ENCODE measurements at regions not wholly inside any gene's neighbourhood (a gene's known extent, or its start where the extent isn't known, plus 50 kb on each side); places are given as distances from the start of the nearest gene placed in this dataset.

- ChIA-PET POLR2A (no interaction called here), CTCF (interaction anchor here (0.6 kb wide), 2 partner anchors 29 to 484 kb away, joined by 3 to 4 read pairs; no protein-coding TSS in a partner anchor)
- Mint-ChIP-seq H3K36me3 (ENCODE audit: low read depth) (no peaks in the 10 kb centered on the region), H3K27me3 (no peaks in the 10 kb centered on the region), H3K4me1 (no peaks in the 10 kb centered on the region), H3K4me3 (no peak overlapping the region), H3K9me3 (ENCODE audit: low read depth) (no peaks in the 10 kb centered on the region), H3K27ac (no peak overlapping the region)
- intact Hi-C loops (cut with DNase I, micrococcal nuclease): no loop called here
- no peak for DNase-seq
- no peak for ATAC-seq
These were observed 420.3 kb upstream of the NRSN1 start for GRCh38 chr6:23705697-23706096.

DNA sequence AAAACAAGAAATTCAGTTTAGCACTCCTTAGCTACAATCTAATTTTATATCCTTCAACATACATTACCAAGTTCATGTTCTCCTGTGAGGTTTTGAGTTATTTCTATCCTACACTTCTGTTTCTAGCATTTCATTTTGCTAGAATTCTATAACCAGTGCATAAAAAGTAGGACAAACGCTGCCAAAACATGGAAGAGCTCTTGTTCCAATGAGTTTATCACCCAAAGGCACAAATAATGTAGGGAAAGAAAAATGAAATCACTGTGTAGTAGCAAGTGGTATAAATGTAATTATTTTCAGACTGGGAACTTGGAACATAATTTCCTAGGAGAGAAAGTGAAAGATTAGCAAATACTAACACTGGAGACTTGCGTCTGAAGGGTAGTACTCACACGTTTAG, 413.3 kb upstream of the NRSN1 start:
- Mint-ChIP-seq H3K4me1 (no peaks in the 10 kb centered on the region), H3K4me3 (no peak overlapping the region), H3K27me3 (no peaks in the 10 kb centered on the region), H3K27ac (no peak overlapping the region), H3K36me3 (ENCODE audit: low read depth) (no peaks in the 10 kb centered on the region), H3K9me3 (ENCODE audit: low read depth) (no peaks in the 10 kb centered on the region)
- ChIA-PET POLR2A (no interaction called here), CTCF (no interaction called here)
- intact Hi-C loops (cut with DNase I, micrococcal nuclease): no loop called here
- ATAC-seq: no peak
- DNase-seq: no peak

DNA sequence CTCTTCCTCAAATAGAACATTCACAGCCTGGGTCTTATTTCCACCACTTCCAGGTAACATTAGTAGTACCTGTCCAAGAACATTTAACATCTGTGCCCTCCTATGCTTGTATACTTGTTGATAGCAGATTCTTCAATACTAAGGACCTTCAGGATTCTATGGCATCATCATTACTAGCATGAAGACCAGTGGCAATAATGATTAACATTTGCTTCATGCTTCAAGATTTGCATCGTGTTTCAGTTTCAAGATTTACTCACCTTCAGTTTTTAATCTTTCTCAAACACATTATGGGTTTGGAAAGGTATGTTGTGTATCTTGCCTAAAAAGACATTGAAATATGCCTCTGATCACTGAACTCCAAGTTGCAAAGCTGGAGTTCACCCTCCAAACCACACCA, 412.8 kb upstream of the NRSN1 start:
- POLR2A ChIA-PET: no interaction called here
- no peaks in the 10 kb centered on the region for H3K27me3 Mint-ChIP-seq
- no peaks in the 10 kb centered on the region for H3K4me1 Mint-ChIP-seq
- CTCF ChIA-PET: no interaction called here
- DNase-seq: no peak
- H3K4me3 Mint-ChIP-seq: no peak overlapping the region
- ATAC-seq: no peak
- no peaks in the 10 kb centered on the region for H3K36me3 Mint-ChIP-seq (ENCODE audit: low read depth)
- no peak overlapping the region for H3K27ac Mint-ChIP-seq
- intact Hi-C loops (cut with DNase I, micrococcal nuclease): no loop called here
- H3K9me3 Mint-ChIP-seq (ENCODE audit: low read depth): no peaks in the 10 kb centered on the region

DNA sequence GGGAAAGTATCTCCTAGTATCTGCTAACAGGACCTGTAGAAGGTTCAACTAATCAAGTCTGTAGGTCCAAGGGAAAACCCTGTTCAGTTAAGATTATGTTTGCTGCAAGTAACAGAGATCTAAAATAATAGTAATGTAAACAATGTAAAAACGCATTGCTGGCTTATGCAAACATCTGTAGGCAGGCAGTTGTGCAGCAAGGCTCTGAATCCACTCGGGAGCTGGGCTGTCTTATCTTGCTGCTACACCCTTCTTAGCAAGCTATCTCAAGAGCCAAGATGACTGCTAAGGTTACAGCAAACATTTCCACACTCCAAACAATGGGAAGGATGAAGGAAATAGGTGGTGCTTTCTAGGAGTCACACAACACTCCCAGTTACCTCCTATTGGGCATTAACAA, 397.3 kb upstream of the NRSN1 start:
- intact Hi-C loops (cut with DNase I, micrococcal nuclease): no loop called here
- POLR2A ChIA-PET: no interaction called here
- CTCF ChIA-PET: no interaction called here
- no peaks in the 10 kb centered on the region for H3K4me1 Mint-ChIP-seq
- H3K36me3 Mint-ChIP-seq (ENCODE audit: low read depth): no peaks in the 10 kb centered on the region
- DNase-seq (no peak), ATAC-seq (no peak)
- no peaks in the 10 kb centered on the region for H3K9me3 Mint-ChIP-seq (ENCODE audit: low read depth)
- H3K27me3 Mint-ChIP-seq: no peaks in the 10 kb centered on the region
- no peak overlapping the region for H3K27ac Mint-ChIP-seq
- no peak overlapping the region for H3K4me3 Mint-ChIP-seq

DNA sequence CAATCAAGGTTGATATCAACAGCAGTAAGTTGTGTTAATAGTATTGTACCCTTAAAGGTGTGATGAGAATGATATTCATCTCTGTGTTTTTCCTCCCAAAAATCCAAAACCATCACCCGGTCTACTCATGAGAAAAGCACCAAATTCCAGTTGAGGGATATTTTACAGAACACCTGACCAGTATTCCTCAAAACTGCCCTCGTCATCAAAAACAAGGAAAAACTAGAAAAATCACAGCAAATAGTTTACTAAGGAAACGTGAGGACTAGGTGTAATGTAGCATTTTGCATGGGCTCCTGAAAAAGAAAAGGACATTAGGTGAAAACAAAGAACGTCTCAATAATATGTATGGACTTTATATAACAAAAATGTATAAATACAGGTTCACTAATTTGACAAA, 394.4 kb upstream of the NRSN1 start:
- no peak overlapping the region for H3K27ac Mint-ChIP-seq
- no peaks in the 10 kb centered on the region for H3K36me3 Mint-ChIP-seq (ENCODE audit: low read depth)
- no peaks in the 10 kb centered on the region for H3K9me3 Mint-ChIP-seq (ENCODE audit: low read depth)
- intact Hi-C loops (cut with DNase I, micrococcal nuclease): no loop called here
- ATAC-seq (no peak), DNase-seq (no peak)
- H3K4me3 Mint-ChIP-seq: no peak overlapping the region
- CTCF ChIA-PET: no interaction called here
- POLR2A ChIA-PET: no interaction called here
- no peaks in the 10 kb centered on the region for H3K4me1 Mint-ChIP-seq
- H3K27me3 Mint-ChIP-seq: no peaks in the 10 kb centered on the region

GRCh38 chr6:23732521-23732920, 393.5 kb upstream of the NRSN1 start:
- DNase-seq (no peak), ATAC-seq (no peak)
- no peaks in the 10 kb centered on the region for H3K36me3 Mint-ChIP-seq (ENCODE audit: low read depth)
- CTCF ChIA-PET: no interaction called here
- H3K27me3 Mint-ChIP-seq: no peaks in the 10 kb centered on the region
- intact Hi-C loops (cut with DNase I, micrococcal nuclease): no loop called here
- peaks cover 1% of the 10 kb centered on the region for H3K9me3 Mint-ChIP-seq (ENCODE audit: low read depth)
- no peaks in the 10 kb centered on the region for H3K4me1 Mint-ChIP-seq
- H3K4me3 Mint-ChIP-seq: no peak overlapping the region
- POLR2A ChIA-PET: no interaction called here
- no peak overlapping the region for H3K27ac Mint-ChIP-seq

DNA sequence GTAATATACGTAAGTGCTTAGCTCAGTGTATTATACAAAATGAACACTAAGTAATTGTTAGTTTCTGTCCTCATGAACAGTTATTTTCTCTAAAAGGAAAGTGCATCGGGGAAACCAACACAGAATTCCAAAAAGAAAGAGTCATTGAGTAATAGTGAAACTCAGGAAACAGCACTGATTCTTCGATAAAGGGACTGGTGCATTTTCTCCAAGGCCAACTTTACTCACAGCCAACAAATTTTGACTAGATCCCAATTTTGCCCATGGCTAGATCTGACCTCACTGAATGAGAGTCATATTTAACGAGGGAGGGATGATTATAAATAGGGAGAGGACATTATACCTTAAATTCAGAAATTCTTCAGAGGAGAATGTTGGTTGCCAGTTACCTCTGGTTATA, 390.9 kb upstream of the NRSN1 start:
- intact Hi-C loops (cut with DNase I, micrococcal nuclease): no loop called here
- Mint-ChIP-seq H3K4me3 (no peak overlapping the region), H3K4me1 (no peaks in the 10 kb centered on the region), H3K27me3 (no peaks in the 10 kb centered on the region), H3K36me3 (ENCODE audit: low read depth) (no peaks in the 10 kb centered on the region), H3K27ac (no peak overlapping the region), H3K9me3 (ENCODE audit: low read depth) (peaks cover 1% of the 10 kb centered on the region)
- DNase-seq (no peak), ATAC-seq (no peak)
- ChIA-PET CTCF (no interaction called here), POLR2A (no interaction called here)

- Mint-ChIP-seq H3K4me1 (no peaks in the 10 kb centered on the region), H3K36me3 (ENCODE audit: low read depth) (no peaks in the 10 kb centered on the region), H3K27me3 (no peaks in the 10 kb centered on the region), H3K4me3 (no peak overlapping the region), H3K27ac (no peak overlapping the region), H3K9me3 (ENCODE audit: low read depth) (peaks cover 1% of the 10 kb centered on the region)
- CTCF ChIA-PET: no interaction called here
- ATAC-seq (no peak), DNase-seq (no peak)
- intact Hi-C loops (cut with DNase I, micrococcal nuclease): no loop called here
- POLR2A ChIA-PET: no interaction called here
These were observed 389.4 kb upstream of the NRSN1 start for GRCh38 chr6:23736577-23736976.

DNA sequence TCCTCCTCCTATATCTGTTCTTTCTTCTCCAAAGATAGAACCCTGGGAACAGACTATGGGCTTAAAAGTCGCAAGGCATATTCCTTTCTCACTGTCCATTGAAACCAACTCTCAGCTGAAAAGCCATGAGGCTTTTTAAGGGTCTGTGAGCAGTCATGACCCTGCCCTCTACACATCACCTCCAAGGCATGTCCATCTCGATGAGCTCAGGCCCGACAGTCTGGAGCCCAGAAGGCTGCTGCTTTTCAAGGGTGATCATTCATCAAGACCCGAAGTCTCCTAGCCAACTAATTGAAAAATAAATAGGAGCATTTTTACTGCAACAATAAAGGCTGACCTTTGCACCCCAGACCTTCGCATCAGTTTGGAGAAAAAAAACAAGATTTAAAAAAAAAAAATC, 378.8 kb upstream of the NRSN1 start:
- H3K4me3 Mint-ChIP-seq: no peak overlapping the region
- CTCF ChIA-PET: no interaction called here
- ATAC-seq (no peak), DNase-seq (no peak)
- H3K9me3 Mint-ChIP-seq (ENCODE audit: low read depth): peaks cover 1% of the 10 kb centered on the region
- no peaks in the 10 kb centered on the region for H3K36me3 Mint-ChIP-seq (ENCODE audit: low read depth)
- no peaks in the 10 kb centered on the region for H3K27me3 Mint-ChIP-seq
- intact Hi-C loops (cut with DNase I, micrococcal nuclease): no loop called here
- H3K27ac Mint-ChIP-seq: no peak overlapping the region
- POLR2A ChIA-PET: no interaction called here
- H3K4me1 Mint-ChIP-seq: no peaks in the 10 kb centered on the region

DNA sequence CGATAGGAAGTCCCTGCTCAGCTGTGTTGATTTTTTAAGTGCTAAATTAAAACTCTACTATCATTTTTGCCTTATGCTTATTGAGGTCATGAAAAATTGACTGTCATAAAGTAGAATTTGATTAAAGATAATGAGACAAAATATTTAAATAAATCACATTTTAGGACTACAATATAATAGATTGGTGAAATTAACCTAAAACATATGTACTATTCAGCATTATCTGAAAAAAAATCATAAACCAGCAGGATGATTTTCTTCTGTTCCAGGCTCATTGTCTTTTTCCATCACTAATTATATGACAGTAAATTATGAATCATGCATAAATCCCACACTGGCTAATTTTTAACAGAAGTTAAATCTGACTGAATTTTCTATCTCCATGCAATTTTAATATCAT, 373.6 kb upstream of the NRSN1 start:
- no peaks in the 10 kb centered on the region for H3K27me3 Mint-ChIP-seq
- intact Hi-C loops (cut with DNase I, micrococcal nuclease): no loop called here
- H3K9me3 Mint-ChIP-seq (ENCODE audit: low read depth): peaks cover 2% of the 10 kb centered on the region
- no peak for DNase-seq
- ChIA-PET POLR2A (no interaction called here), CTCF (no interaction called here)
- H3K36me3 Mint-ChIP-seq (ENCODE audit: low read depth): no peaks in the 10 kb centered on the region
- no peak for ATAC-seq
- H3K4me1 Mint-ChIP-seq: no peaks in the 10 kb centered on the region
- H3K27ac Mint-ChIP-seq: no peak overlapping the region
- H3K4me3 Mint-ChIP-seq: no peak overlapping the region

DNA sequence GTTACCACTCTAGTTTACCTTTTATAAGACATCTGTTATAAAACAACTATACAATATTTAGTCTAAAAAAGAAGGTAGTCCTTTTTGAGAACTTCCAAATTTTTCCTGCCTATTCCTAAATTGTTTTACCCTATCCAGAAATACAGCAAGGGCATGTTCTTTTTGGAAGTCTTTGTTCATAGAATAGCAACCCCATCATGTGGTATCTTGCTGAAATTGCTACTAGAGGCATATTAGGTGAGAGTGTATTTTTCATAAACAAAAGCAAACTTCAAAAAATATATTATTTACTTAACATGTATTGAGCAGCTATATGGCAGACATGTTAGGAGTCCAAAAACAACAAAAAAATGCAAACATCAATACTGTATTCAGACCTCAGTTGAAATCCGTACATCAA, 371.8 kb upstream of the NRSN1 start:
- intact Hi-C loops (cut with DNase I, micrococcal nuclease): no loop called here
- DNase-seq: no peak
- Mint-ChIP-seq H3K9me3 (ENCODE audit: low read depth) (peaks cover 2% of the 10 kb centered on the region), H3K27me3 (no peaks in the 10 kb centered on the region), H3K27ac (no peak overlapping the region), H3K4me3 (no peak overlapping the region), H3K4me1 (no peaks in the 10 kb centered on the region), H3K36me3 (ENCODE audit: low read depth) (no peaks in the 10 kb centered on the region)
- ChIA-PET CTCF (no interaction called here), POLR2A (no interaction called here)
- ATAC-seq: no peak

DNA sequence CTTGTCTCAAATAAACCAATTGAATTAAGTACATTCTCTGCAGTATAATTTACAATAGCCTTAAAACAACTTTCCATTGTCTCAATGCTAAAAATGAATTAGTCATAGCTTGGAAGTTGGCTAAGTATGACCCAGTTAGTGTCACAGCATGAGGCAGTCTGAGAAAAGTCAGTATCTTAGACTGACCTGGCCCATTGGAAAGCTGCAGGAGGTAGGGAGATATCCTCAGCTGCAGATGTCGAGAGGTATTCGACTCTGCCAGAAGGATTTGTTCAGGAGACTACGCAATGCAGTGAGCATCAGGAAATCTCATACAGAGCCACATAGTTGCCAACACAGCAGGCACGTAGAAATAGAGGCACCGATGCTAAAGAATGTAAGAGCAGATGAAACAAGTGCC, 350.9 kb upstream of the NRSN1 start:
- H3K4me3 Mint-ChIP-seq: no peak overlapping the region
- CTCF ChIA-PET: no interaction called here
- POLR2A ChIA-PET: no interaction called here
- no peak for ATAC-seq
- H3K36me3 Mint-ChIP-seq (ENCODE audit: low read depth): no peaks in the 10 kb centered on the region
- H3K27ac Mint-ChIP-seq: no peak overlapping the region
- H3K4me1 Mint-ChIP-seq: no peaks in the 10 kb centered on the region
- DNase-seq: no peak
- no peaks in the 10 kb centered on the region for H3K9me3 Mint-ChIP-seq (ENCODE audit: low read depth)
- intact Hi-C loops (cut with DNase I, micrococcal nuclease): no loop called here
- H3K27me3 Mint-ChIP-seq: no peaks in the 10 kb centered on the region

DNA sequence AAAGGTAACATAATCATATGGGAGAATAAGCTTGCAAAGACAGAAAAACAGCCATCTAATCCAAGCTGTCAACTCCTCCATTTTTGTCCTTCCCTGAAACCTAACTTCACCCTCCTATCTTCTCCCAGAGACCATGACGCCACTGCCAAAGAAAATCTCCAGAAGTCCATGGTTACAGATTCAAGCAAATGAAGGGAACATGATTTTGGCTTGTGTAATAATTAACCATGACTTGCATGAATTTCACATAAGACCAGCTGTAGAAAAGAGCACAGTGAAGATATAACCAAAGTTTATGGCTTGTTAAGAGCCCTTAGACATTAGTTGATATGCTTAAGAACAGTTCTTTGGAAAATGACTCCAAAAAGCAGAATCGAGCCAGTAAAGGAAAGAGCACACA, 342.1 kb upstream of the NRSN1 start:
- ATAC-seq: no peak
- intact Hi-C loops (cut with DNase I, micrococcal nuclease): no loop called here

More for the DNA sequence above, 342.1 kb upstream of the NRSN1 start:
- Mint-ChIP-seq H3K36me3 (ENCODE audit: low read depth) (no peaks in the 10 kb centered on the region), H3K27ac (no peak overlapping the region), H3K4me1 (no peaks in the 10 kb centered on the region), H3K27me3 (no peaks in the 10 kb centered on the region), H3K9me3 (ENCODE audit: low read depth) (no peaks in the 10 kb centered on the region), H3K4me3 (no peak overlapping the region)
- ChIA-PET POLR2A (no interaction called here), CTCF (no interaction called here)
- DNase-seq: no peak

Measured in activated CD4-positive, alpha-beta T cell treated with anti-CD3 and anti-CD28 coated beads for 36 hours (primary cell).